Omental fat pad (tissue), 3 donors: ENCODE measurements at regions not wholly inside any gene's neighbourhood (a gene's known extent, or its start where the extent isn't known, plus 50 kb on each side); places are given as distances from the start of the nearest gene placed in this dataset.

Source experiments
- ATAC-seq: fragments of 150-250 bp; one replicate; pipeline ENCODE4 v1.9.1; 2016; ENCODE audit warnings: mild to moderate bottlenecking, moderate library complexity; ENCODE audit not compliant: low FRiP score
- DNase-seq: peaks from one replicate; pipeline ENCODE4 v3.0.0-alpha.2; 2019; ENCODE audit warnings: low spot score
- CTCF ChIP-seq, 3 donors: fragments of 450-650 bp; IDR thresholded peaks; one replicate each; pipeline ENCODE4 v1.5.1; 2016 to 2017; ENCODE audit warnings: antibody characterized with exemption in 3 of 3, mild to moderate bottlenecking in 3 of 3, moderate library complexity in 2 of 3

- TF ChIP-seq CTCF (IDR thresholded peaks at IDR 0.05) = no peak
- no peak for ATAC-seq
- DNase-seq = no peak
Observed at GRCh38 chr5:106154280-106154716, 1516.4 kb downstream of the EFNA5 start.

GRCh38 chr5:106152569-106152968, 1518.2 kb downstream of the EFNA5 start:
- DNase-seq (no peak), ATAC-seq (no peak)
- TF ChIP-seq CTCF (IDR thresholded peaks at IDR 0.05) = no peak

- no peak for TF ChIP-seq CTCF (IDR thresholded peaks at IDR 0.05)
- DNase-seq (no peak), ATAC-seq (no peak)
Observed at GRCh38 chr5:106142116-106142515, 1528.6 kb downstream of the EFNA5 start.

GRCh38 chr5:106140101-106140500, 1530.6 kb downstream of the EFNA5 start:
- TF ChIP-seq CTCF (IDR thresholded peaks at IDR 0.05) = no peak
- no peak for DNase-seq
- ATAC-seq = no peak

DNA sequence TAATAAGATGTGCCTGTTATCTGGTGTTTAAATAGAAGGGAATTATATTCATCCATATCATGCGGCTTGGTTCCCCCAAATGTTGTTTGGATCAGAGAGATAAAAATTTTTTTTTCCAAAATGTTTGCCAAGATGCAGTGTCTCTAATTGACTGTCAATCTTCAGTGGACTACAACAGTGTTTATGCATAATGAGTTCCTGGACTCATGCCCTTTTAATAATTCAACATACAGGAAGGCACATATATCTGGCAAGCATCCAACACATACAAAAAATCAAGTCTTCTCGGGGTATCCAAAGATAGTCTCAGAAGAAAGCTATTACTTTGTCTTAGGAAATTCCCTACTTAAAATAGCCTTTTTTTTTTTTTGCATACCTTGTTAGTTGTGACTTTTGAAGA, 1534.7 kb downstream of the EFNA5 start:
- DNase-seq = no peak
- no peak for ATAC-seq
- TF ChIP-seq CTCF (IDR thresholded peaks at IDR 0.05) = no peak

GRCh38 chr5:106135473-106135872, 1535.3 kb downstream of the EFNA5 start:
- no peak for DNase-seq
- no peak for ATAC-seq
- no peak for TF ChIP-seq CTCF (IDR thresholded peaks at IDR 0.05)

GRCh38 chr5:106134549-106134948, 1536.2 kb downstream of the EFNA5 start:
- no peak for TF ChIP-seq CTCF (IDR thresholded peaks at IDR 0.05)
- ATAC-seq (no peak), DNase-seq (no peak)
